Raji (cell line): ENCODE measurements at regions not wholly inside any gene's neighbourhood (a gene's known extent, or its start where the extent isn't known, plus 50 kb on each side); places are given as distances from the start of the nearest gene placed in this dataset.

Experiments used
- POLR2A ChIP-seq: IDR thresholded peaks from 2 replicates; pipeline ENCODE4 v1.6.1; 2011; ENCODE audit warnings: low read depth, low read length, control low read depth; ENCODE audit not compliant: insufficient read depth

GRCh38 chr22:48927591-48927990 is 900.1 kb downstream of the BRD1 start:
- TF ChIP-seq POLR2A = no peak

GRCh38 chr22:48926643-48927042 is 901.0 kb downstream of the BRD1 start:
- TF ChIP-seq POLR2A = no peak

DNA sequence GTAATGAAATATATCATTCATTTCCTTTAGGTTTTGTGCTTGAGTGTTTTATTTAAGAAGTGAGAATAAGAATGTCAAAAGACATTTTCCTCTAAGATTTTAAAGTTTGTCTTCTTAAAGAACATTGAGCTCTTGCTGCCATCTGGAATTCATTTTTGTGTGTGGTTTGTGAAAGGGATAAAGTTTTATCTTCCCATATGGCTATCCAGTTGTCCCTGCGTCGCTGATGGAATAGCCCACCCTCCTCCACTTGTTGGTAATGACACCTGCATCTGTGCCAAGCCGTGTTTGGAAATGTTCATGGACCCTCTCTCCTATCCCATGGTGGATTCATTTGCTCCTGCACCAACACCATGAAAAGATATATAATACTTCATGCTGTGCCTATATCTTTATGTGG is 901.5 kb downstream of the BRD1 start:
- TF ChIP-seq POLR2A = no peak

- no peak for TF ChIP-seq POLR2A
These were observed 902.2 kb downstream of the BRD1 start for GRCh38 chr22:48925450-48925849.

DNA sequence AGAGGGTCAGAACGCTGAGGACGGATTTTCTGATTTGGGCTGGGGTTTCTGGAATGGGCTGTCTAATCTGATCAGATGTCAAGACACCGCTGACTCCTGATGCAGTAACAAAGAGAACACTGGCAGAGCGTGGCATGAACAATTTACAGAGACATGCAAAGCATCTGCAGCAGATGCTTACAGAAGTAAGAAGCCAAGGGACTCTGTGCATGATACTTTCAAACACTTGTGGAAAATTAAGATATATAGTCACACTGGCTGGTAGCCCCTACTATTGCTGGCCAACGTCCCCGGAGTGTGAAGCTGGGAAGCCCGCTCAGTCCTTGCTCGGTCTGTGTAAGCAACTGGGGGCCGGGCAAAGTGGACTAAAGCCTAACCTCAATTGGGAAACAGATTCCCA is 903.7 kb downstream of the BRD1 start:
- TF ChIP-seq POLR2A = no peak

DNA sequence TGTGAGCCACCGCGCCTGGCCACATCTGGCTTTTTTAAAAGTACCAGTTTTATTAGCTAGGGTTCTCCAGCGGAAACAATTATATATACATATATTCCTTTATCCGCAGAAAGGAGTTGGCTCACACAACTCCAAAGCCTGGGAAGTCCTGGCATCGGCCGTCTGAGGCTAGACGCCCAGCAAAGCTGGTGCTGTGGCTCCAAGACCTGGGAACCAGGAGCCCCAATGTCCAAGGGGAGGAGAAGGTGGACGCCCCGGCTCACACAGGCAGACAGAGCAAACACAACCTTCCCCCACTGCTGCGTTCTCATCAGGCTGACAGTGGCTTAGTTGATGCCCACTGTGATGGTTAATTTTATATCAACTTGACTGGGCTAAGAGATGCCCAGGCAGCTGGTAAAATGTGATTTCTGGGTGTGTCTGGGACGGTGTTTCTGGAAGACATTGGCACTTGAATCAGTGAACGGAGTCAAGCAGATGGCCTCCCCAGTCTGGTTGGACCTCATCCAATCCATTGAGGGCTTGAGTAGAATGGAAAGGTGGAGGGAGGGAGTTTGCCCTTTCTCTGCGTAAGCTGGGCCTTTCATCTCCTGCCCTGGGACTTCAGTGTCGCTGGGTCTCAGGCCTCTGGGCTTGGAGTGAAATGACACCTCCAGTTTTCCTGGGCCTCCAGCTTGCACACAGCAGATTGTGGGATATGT is 904.4 kb downstream of the BRD1 start:
- TF ChIP-seq POLR2A = no peak

DNA sequence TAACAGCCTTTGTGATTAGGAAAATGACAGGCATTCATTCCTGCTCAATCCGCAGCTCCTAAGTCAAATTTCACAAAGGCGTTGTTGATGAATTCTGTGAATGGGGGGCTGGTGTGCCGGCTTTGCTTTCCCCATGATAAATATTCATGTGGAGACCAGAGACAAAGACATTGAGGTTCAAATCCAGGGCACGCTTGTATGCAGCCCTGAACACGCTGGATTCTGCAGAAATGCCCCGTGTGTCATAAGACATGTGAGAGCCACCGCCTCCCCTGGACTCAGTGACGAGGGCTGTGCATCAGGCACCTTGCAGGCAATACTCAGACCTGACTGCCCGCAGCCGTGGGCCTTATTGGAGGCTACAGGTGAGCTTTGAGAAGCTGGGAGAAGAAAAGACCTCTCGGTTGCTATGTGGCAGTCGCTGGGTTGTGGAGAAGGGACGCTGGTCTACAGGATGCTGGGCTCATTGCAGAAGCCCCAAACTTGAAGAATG is 906.2 kb downstream of the BRD1 start:
- TF ChIP-seq POLR2A = no peak

GRCh38 chr22:48920776-48921241 is 906.9 kb downstream of the BRD1 start:
- no peak for TF ChIP-seq POLR2A

DNA sequence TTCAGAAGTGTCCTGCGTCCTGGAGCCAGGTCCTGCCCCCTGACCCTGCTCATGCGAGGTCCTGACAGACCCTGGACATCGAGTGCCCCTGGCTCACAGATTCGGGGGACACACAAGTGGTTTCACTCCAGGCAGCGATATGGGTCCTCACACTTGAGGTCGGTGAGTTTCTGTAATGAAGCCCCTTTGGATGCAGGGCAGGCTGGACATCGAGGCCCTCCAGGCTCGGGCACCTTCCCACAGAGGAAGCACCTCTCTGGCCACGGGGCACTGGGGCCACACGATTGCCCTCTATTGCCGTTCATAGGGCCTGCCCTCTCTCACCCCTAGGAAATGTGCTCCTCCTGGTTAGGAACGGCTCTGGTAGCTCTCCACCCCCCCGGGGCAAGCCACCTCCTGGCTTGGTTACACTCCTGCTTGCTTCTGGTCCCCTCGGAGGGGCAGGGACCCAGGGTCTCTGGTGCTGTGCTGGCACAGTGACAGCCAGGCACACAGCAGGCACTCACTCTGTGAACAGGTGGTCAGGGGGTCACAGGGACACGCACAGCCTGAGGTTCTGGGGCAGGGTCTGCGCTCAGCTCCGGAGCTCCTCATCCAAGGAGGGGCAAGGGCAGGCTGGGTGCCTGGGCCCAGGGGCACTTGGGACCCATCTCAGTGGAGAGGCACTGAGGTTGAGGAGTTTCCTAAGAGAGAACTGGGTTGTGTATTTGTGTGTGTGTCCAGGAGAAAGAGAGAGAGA is 907.7 kb downstream of the BRD1 start:
- TF ChIP-seq POLR2A = no peak

DNA sequence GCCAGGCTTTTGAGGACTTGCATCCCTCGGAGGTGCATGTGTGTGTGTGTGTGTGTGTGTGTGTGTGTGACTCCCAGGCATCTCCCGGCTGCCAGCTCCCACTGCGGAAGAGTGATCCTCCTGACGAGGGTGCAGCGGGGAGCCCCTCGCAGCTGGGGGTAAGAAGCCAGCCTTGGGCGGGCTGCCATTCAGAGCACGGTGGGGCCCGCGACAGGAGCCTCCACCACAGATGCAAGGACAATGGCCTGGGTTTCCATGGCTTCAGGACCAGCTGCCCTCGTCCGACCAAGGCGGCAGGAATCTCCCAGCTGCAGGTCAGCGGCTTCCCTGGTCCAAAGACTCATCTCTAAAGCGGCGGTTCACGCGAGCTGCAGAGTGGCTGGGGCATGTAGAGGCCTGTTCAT is 908.5 kb downstream of the BRD1 start:
- TF ChIP-seq POLR2A = no peak

DNA sequence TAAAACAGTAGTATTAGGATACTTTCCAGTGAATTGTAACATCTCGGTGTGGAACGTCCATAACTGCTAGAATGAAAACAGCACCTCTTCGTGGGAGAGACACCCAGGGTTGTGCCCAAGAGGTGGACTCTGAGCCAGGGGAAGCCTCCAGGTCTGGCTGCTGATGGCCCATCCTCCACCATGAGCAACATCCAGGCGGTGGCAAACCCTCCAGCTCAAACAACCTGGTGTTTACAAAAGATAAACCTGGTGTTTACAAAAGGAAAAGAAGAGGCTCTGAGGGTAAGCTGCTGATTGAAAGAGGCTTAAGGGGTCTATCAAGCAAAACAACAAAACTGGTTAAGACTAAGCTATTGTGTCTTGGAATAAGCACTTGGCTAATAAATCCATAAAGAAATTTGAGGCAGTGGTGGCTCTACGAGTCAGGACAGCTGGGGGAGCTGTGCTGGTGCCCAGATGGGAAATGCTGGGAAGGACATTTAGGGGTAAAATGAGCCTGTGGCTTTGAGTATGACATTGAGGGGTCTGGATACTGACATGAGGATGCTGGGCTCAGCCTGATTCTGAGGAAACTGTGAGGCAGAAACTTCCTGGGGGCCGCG is 909.0 kb downstream of the BRD1 start:
- TF ChIP-seq POLR2A = no peak

GRCh38 chr22:48908547-48908946 is 919.1 kb downstream of the BRD1 start:
- TF ChIP-seq POLR2A = no peak

- no peak for TF ChIP-seq POLR2A
These were observed 920.1 kb downstream of the BRD1 start for GRCh38 chr22:48907591-48907990.

DNA sequence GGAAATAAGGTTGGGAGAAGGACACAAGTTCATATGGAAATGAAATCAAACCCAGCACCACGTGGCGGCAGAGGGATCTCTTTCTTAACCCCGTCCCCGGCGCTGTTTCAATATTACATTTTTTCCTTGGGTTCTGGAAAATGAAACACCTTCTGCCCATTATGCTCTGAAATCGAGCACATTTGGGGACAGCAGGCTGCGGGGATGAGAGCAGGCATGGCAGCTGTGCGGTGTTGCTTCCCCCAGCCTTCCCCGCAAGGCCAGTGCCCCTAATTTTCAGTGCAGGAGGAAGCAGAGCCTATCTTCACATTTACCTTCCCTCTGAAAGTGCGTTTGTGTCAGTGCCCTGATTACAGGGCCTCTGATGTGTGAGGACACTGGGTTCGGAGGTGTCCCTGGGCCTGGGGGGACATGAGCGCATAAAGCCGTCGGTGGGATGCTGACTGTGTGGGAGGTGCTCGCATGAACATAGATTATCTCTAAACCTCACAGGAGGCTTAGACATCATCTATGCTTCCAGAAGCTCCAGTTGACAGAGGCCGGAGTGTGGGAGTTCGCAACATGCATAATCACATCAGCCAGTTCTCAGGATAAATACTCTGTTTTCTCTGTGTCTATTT is 921.3 kb downstream of the BRD1 start:
- TF ChIP-seq POLR2A = no peak

- no peak for TF ChIP-seq POLR2A
These were observed 922.3 kb downstream of the BRD1 start for GRCh38 chr22:48905206-48905975.
